ENCODE measurements at regions not wholly inside any gene's neighbourhood (a gene's known extent, or its start where the extent isn't known, plus 50 kb on each side); places are given as distances from the start of the nearest gene placed in this dataset.

DNA sequence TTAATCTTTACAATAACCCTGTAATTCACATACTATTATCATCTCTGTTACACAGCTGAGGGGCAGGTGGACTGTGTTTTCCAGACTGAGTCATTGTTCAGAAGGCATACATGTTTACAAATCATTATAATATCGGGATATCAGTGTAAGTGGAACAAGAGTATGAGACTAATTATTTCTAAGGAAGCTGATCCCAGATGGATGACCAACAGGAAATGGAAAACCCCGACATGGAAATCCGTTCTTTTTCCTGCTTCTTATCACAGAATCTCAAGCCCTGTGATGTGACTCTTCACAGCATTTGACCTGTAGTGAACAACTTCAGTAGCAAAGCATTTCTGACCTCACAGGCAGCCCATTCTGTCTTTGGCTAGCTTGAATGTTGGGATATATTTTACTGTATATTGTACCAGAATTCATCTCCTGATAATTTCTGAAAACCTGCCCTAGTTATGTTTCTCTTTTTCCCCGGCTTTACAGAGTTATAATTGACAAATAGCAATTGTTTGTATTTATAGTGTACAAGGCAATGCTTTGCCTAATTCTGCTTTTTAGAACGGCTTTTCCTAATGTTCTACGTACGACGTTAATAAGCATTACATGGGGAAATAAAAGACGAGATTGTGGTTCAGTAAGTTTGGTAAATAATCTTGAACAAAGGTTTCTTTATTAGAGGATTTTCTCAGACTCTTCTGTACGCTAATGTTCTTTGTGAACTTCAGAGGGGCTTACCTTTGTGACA lies 78.6 kb upstream of the SYPL1 start:
- TF ChIP-seq POLR2A (IDR thresholded peaks at IDR 0.05; ENCODE audit: low read depth, low read length): no peak
- TF ChIP-seq POLR2AphosphoS5 (IDR thresholded peaks at IDR 0.05; ENCODE audit: low read depth, low read length): no peak
- no peak for TF ChIP-seq TAF1 (IDR thresholded peaks at IDR 0.05; ENCODE audit: borderline replicate concordance, low read depth, low read length)

Data from GM12892 (cell line).